MM.1S (cell line): ENCODE measurements at regions not wholly inside any gene's neighbourhood (a gene's known extent, or its start where the extent isn't known, plus 50 kb on each side); places are given as distances from the start of the nearest gene placed in this dataset.

Experiments
- DNase-seq: peaks from one replicate; pipeline ENCODE4 v3.0.0-alpha.2; 2015
- H2AFZ ChIP-seq: fragments of 300-600 bp; sonication (generic); 2 replicates; pipeline ENCODE4 v1.6.0; 2016; ENCODE audit warnings: antibody characterized with exemption, low read length
- H3F3A ChIP-seq: fragments of 300-600 bp; sonication (generic); 2 replicates; pipeline ENCODE4 v1.6.1; 2016; ENCODE audit warnings: mild to moderate bottlenecking, antibody characterized with exemption, low read length, moderate library complexity, mixed read lengths; ENCODE audit not compliant: insufficient read depth
- H3K27ac ChIP-seq: fragments of 300-600 bp; sonication (generic); 2 replicates; pipeline ENCODE4 v1.5.1; 2016; ENCODE audit warnings: mild to moderate bottlenecking, low read length
- H3K27me3 ChIP-seq: fragments of 300-600 bp; sonication (generic); replicated peaks from 2 replicates; pipeline ENCODE4 v1.6.0; 2016; ENCODE audit warnings: low read length; ENCODE audit not compliant: insufficient read depth
- H3K36me3 ChIP-seq: fragments of 300-600 bp; sonication (generic); replicated peaks from 2 replicates; pipeline ENCODE4 v1.6.1; 2016; ENCODE audit warnings: mild to moderate bottlenecking, low read length, mixed read lengths; ENCODE audit not compliant: insufficient read depth
- H3K4me1 ChIP-seq: fragments of 300-600 bp; sonication (generic); 2 replicates; pipeline ENCODE4 v1.6.1; 2016; ENCODE audit warnings: low read length, mixed read lengths
- H3K4me2 ChIP-seq: fragments of 300-600 bp; sonication (generic); 2 replicates; pipeline ENCODE4 v1.6.0; 2016; ENCODE audit warnings: low read depth, low read length
- H3K4me3 ChIP-seq: fragments of 300-600 bp; sonication (generic); 2 replicates; pipeline ENCODE4 v1.5.1; 2016; ENCODE audit warnings: low read length, mixed read lengths
- H3K79me2 ChIP-seq: fragments of 300-600 bp; sonication (generic); 2 replicates; pipeline ENCODE4 v1.6.1; 2016; ENCODE audit warnings: mixed run types, low read length, mixed read lengths
- H3K9ac ChIP-seq: fragments of 300-600 bp; sonication (generic); 2 replicates; pipeline ENCODE4 v1.6.1; 2016; ENCODE audit warnings: low read length, mixed read lengths
- H3K9me2 ChIP-seq: fragments of 300-600 bp; sonication (generic); replicated peaks from 2 replicates; pipeline ENCODE4 v1.6.1; 2016; ENCODE audit warnings: mild to moderate bottlenecking, low read length, mixed read lengths; ENCODE audit not compliant: insufficient read depth
- H3K9me3 ChIP-seq: fragments of 300-600 bp; sonication (generic); replicated peaks from 2 replicates; pipeline ENCODE4 v1.6.1; 2016; ENCODE audit warnings: mild to moderate bottlenecking, low read length, mixed read lengths; ENCODE audit not compliant: insufficient read depth
- H4K20me1 ChIP-seq: fragments of 300-600 bp; sonication (generic); 2 replicates; pipeline ENCODE4 v1.6.1; 2016; ENCODE audit warnings: mild to moderate bottlenecking, low read length, moderate library complexity, mixed read lengths; ENCODE audit not compliant: insufficient read depth
- CTCF ChIP-seq: fragments of 300-600 bp; sonication (generic); IDR thresholded peaks from 2 replicates; pipeline ENCODE4 v1.5.1; 2016; ENCODE audit warnings: antibody characterized with exemption, low read length, mixed read lengths
- EZH2 ChIP-seq: fragments of 300-600 bp; sonication (generic); optimal IDR thresholded peaks from 2 replicates; pipeline ENCODE3; 2017; ENCODE audit warnings: low read depth, mild to moderate bottlenecking, antibody characterized with exemption, low read length, mixed read lengths
- EZH2phosphoT487 ChIP-seq: fragments of 300-600 bp; sonication (generic); IDR thresholded peaks from 2 replicates; pipeline ENCODE4 v1.6.1; 2018; ENCODE audit warnings: antibody characterized with exemption, low read length

GRCh38 chr2:106709229-106709628, 176.7 kb downstream of the ST6GAL2 start:
- Histone ChIP-seq H3K79me2 (no peaks in the 10 kb centered on the region), H3K9me2 (no peaks in the 10 kb centered on the region), H3K36me3 (no peaks in the 10 kb centered on the region), H3K9ac (no peak overlapping the region), H2AFZ (no peak overlapping the region), H3K27ac (no peak overlapping the region), H4K20me1 (no peaks in the 10 kb centered on the region), H3K27me3 (no peaks in the 10 kb centered on the region), H3K9me3 (no peaks in the 10 kb centered on the region), H3K4me1 (no peaks in the 10 kb centered on the region), H3F3A (no peaks in the 10 kb centered on the region), H3K4me2 (no peak overlapping the region), H3K4me3 (no peak overlapping the region)
- no peak for TF ChIP-seq CTCF
- TF ChIP-seq EZH2phosphoT487: no peak
- TF ChIP-seq EZH2: no peak
- no peak for DNase-seq

GRCh38 chr2:106719222-106719621, 166.7 kb downstream of the ST6GAL2 start:
- Histone ChIP-seq H2AFZ (no peak overlapping the region), H3K36me3 (no peaks in the 10 kb centered on the region), H3K4me1 (no peaks in the 10 kb centered on the region), H3K9me2 (no peaks in the 10 kb centered on the region), H3F3A (no peaks in the 10 kb centered on the region), H3K27me3 (no peaks in the 10 kb centered on the region), H3K79me2 (no peaks in the 10 kb centered on the region), H4K20me1 (no peaks in the 10 kb centered on the region), H3K4me2 (no peak overlapping the region), H3K27ac (no peak overlapping the region), H3K4me3 (no peak overlapping the region), H3K9ac (no peak overlapping the region), H3K9me3 (no peaks in the 10 kb centered on the region)
- no peak for DNase-seq
- TF ChIP-seq CTCF (no peak), EZH2 (no peak), EZH2phosphoT487 (no peak)

GRCh38 chr2:106720026-106720425, 165.9 kb downstream of the ST6GAL2 start:
- Histone ChIP-seq H3K4me1 (no peaks in the 10 kb centered on the region), H3K27ac (no peak overlapping the region), H3K4me2 (no peak overlapping the region), H3K9me3 (no peaks in the 10 kb centered on the region), H3K4me3 (no peak overlapping the region), H3K9me2 (no peaks in the 10 kb centered on the region), H2AFZ (no peak overlapping the region), H3F3A (no peaks in the 10 kb centered on the region), H3K9ac (no peak overlapping the region), H3K27me3 (no peaks in the 10 kb centered on the region), H3K79me2 (no peaks in the 10 kb centered on the region), H3K36me3 (no peaks in the 10 kb centered on the region), H4K20me1 (no peaks in the 10 kb centered on the region)
- no peak for DNase-seq
- TF ChIP-seq CTCF (no peak), EZH2 (no peak), EZH2phosphoT487 (no peak)

- Histone ChIP-seq H3K27me3 (no peaks in the 10 kb centered on the region), H3K4me1 (no peaks in the 10 kb centered on the region), H3F3A (no peaks in the 10 kb centered on the region), H3K4me2 (no peak overlapping the region), H3K4me3 (no peak overlapping the region), H3K9ac (no peak overlapping the region), H3K9me3 (no peaks in the 10 kb centered on the region), H2AFZ (no peak overlapping the region), H3K36me3 (no peaks in the 10 kb centered on the region), H3K9me2 (no peaks in the 10 kb centered on the region), H4K20me1 (no peaks in the 10 kb centered on the region), H3K79me2 (no peaks in the 10 kb centered on the region), H3K27ac (no peak overlapping the region)
- TF ChIP-seq CTCF (no peak), EZH2phosphoT487 (no peak), EZH2 (no peak)
- no peak for DNase-seq
These were observed 161.6 kb downstream of the ST6GAL2 start for GRCh38 chr2:106724301-106724794.
